ENCODE measurements at regions not wholly inside any gene's neighbourhood (a gene's known extent, or its start where the extent isn't known, plus 50 kb on each side); places are given as distances from the start of the nearest gene placed in this dataset.
"Not testable (repeated sequence)": the region's sequence is repeated elsewhere in the genome, so short reads cannot be mapped to it uniquely, and the experiment has no call there.

DNA sequence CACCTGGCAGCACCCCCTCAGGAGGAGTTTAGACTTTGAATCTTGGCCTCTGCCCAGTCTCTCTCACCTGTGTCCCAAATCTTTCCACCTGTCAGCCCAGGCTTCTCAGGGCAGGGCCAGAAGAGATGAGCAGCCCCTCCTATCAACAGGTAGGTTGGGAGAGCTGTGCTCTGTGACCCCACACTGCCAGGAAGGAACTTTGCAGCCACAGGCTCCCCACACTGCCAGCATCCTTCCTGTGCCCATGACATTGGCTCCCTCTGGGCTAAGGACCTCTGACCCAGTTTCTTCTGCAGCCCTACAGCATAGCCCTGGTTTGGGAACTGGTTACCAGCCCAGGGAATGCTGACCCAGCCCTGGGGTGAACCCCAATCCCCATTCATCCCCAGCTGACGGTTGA is 115.7 kb upstream of the IQSEC1 start:
- H3K9me3 ChIP-seq (ENCODE audit: control insufficient read depth, low read length), result peaks cover 23% of the 10 kb centered on the region
- no peaks in the 10 kb centered on the region for H3K36me3 ChIP-seq (ENCODE audit: control insufficient read depth, insufficient read depth, low read length, severe bottlenecking)
- H3K4me1 ChIP-seq (ENCODE audit: control insufficient read depth, insufficient read depth, low read length), result peaks cover 9% of the 10 kb centered on the region
- H3K4me3 ChIP-seq (ENCODE audit: low read length), result no peak overlapping the region
- H3K9ac ChIP-seq (ENCODE audit: low read length), result no peak overlapping the region
- peaks cover 15% of the 10 kb centered on the region for H3K27me3 ChIP-seq (replicated peaks; ENCODE audit: control insufficient read depth, insufficient read depth, low read length)
- no peak for DNase-seq (ENCODE audit: low read depth)

DNA sequence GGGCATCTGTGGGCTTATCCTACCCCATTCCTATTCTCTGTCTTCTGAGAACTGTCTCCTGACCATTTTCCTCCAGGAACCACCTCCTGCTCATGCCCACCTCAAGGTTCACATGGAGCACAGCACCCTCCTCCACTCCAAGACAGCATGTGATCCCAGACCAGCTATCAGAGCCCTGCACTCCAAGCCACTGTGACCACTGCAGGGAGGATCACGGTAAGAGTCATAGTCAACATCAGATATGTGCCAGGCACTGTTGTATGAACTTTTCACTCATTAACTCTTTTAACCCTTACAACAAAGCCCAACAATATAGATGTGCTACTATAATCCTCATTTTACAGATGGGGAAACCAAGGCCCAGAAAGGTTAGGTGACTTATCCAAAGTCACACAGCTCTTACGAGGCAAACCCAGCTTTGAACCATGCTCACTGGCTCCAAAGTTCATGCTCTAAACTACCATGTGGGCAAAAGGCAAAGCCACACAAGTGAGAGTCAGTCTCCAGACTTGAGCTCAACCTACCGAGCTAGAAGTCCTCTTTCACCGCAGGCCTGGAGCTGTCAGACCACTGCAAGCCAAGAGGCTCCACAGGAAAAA is 115.1 kb upstream of the IQSEC1 start:
- no peak for DNase-seq (ENCODE audit: low read depth)
- Histone ChIP-seq H3K9me3 (ENCODE audit: control insufficient read depth, low read length) (peaks cover 29% of the 10 kb centered on the region), H3K36me3 (ENCODE audit: control insufficient read depth, insufficient read depth, low read length, severe bottlenecking) (no peaks in the 10 kb centered on the region), H3K27me3 (replicated peaks; ENCODE audit: control insufficient read depth, insufficient read depth, low read length) (peaks cover 11% of the 10 kb centered on the region), H3K9ac (ENCODE audit: low read length) (no peak overlapping the region), H3K4me1 (ENCODE audit: control insufficient read depth, insufficient read depth, low read length) (peaks cover 9% of the 10 kb centered on the region), H3K4me3 (ENCODE audit: low read length) (no peak overlapping the region)

DNA sequence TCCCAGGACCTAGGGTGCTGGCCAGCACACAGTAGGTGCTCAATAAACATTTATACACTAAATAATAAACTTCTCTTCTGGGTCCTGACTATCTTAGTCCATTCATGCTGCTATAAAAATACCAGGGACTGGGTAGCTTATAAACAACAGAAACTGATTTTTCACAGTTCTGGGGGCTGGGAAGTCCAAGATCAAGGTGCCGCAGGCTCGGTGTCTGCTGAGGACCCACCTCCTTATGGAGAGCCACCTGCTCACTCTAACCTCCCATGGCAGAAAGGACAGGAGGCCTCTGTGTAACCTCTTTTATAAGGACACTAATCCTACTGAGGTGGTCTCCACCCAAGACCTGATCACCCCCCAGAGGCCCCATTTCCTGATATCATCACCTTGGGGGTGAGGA is 114.4 kb upstream of the IQSEC1 start:
- no peak overlapping the region for H3K4me3 ChIP-seq (ENCODE audit: low read length)
- H3K9ac ChIP-seq (ENCODE audit: low read length), result no peak overlapping the region
- DNase-seq (ENCODE audit: low read depth), result no peak
- peaks cover 29% of the 10 kb centered on the region for H3K9me3 ChIP-seq (ENCODE audit: control insufficient read depth, low read length)
- H3K4me1 ChIP-seq (ENCODE audit: control insufficient read depth, insufficient read depth, low read length), result peaks cover 9% of the 10 kb centered on the region
- H3K36me3 ChIP-seq (ENCODE audit: control insufficient read depth, insufficient read depth, low read length, severe bottlenecking), result no peaks in the 10 kb centered on the region
- peaks cover 8% of the 10 kb centered on the region for H3K27me3 ChIP-seq (replicated peaks; ENCODE audit: control insufficient read depth, insufficient read depth, low read length)

DNA sequence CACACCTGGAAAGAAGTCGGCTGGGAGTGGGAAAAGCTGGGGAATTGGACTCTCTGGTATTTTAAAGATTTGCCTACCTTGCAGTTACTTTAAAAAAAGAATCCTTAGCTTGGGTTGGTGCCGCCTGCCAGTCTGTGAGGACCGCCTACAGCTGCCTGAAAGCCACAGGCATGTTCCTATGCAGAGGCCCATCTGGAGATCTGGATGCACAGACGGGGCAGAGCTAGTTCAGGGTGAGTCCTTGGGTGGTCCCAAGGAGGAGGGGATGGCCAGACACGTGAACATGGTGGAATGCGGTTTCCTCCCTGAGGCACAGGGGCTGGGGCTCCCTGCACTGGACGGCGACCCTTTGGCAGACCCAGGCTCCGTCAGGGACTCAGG is 113.2 kb upstream of the IQSEC1 start:
- DNase-seq (ENCODE audit: low read depth), result peak; percentile 15
- H3K9ac ChIP-seq (ENCODE audit: low read length), result no peak overlapping the region
- peaks cover 8% of the 10 kb centered on the region for H3K27me3 ChIP-seq (replicated peaks; ENCODE audit: control insufficient read depth, insufficient read depth, low read length)
- H3K4me3 ChIP-seq (ENCODE audit: low read length), result no peak overlapping the region
- peaks cover 38% of the 10 kb centered on the region for H3K9me3 ChIP-seq (ENCODE audit: control insufficient read depth, low read length)
- no peaks in the 10 kb centered on the region for H3K36me3 ChIP-seq (ENCODE audit: control insufficient read depth, insufficient read depth, low read length, severe bottlenecking)
- peaks cover 9% of the 10 kb centered on the region for H3K4me1 ChIP-seq (ENCODE audit: control insufficient read depth, insufficient read depth, low read length)

DNA sequence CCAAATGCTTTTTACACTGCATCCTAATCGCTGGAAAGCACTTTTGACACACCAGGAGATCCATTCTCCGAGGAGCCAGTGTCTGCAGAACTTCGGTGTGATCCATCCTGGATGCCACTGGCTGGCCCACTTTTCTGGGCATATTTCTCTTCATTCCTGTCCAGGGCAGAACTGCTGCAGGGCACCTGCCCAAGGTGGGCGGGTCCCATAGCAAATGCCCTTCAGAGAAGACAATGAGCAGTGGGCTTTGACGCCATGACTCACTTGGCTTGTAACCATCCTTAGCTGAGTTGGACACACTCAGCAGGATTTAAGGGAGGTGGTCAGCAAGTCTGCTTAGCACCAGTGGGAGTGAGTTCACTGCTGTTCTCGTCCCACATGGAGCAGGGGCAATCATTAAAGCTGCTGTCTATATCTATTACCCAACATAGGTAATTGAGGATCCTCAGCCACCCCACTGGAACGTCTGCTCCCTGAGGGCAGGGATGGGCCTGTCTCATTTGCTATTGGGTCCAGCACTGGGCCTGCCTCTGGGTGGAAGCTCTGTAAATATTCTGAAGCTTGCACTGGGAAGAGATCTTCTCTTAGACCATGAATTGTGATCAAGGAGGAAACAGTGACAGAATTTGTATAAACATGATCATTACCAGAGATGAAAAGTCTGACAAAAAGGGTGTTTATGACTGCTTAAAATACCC is 112.7 kb upstream of the IQSEC1 start:
- no peak for DNase-seq (ENCODE audit: low read depth)
- H3K4me3 ChIP-seq (ENCODE audit: low read length), result no peak overlapping the region
- peaks cover 38% of the 10 kb centered on the region for H3K9me3 ChIP-seq (ENCODE audit: control insufficient read depth, low read length)
- H3K9ac ChIP-seq (ENCODE audit: low read length), result no peak overlapping the region
- H3K27me3 ChIP-seq (replicated peaks; ENCODE audit: control insufficient read depth, insufficient read depth, low read length), result peaks cover 5% of the 10 kb centered on the region
- H3K4me1 ChIP-seq (ENCODE audit: control insufficient read depth, insufficient read depth, low read length), result peaks cover 9% of the 10 kb centered on the region
- H3K36me3 ChIP-seq (ENCODE audit: control insufficient read depth, insufficient read depth, low read length, severe bottlenecking), result no peaks in the 10 kb centered on the region

DNA sequence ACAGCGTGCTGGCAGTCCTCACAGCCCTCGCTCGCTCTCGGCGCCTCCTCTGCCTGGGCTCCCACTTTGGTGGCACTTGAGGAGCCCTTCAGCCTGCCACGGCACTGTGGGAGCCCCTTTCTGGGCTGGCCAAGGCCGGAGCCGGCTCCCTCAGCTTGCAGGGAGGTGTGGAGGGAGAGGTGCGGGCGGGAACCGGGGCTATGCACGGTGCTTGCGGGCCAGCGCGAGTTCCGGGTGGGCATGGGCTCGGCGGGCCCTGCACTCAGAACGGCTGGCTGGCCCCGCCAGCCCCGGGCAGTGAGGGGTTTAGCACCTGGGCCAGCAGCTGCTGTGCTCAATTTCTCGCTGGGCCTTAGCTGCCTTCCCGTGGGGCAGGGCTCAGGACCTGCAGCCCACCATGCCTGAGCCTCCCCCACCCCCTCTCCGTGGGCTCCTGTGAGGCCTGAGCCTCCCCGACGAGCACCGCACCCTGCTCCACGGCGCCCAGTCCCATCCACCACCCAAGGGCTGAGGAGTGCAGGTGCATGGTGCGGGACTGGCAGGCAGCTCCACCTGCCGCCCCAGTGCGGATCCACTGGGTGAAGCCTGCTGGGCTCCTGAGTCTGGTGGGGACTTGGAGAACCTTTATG is 106.5 kb upstream of the IQSEC1 start:
- not testable (repeated sequence) for DNase-seq (ENCODE audit: low read depth)

DNA sequence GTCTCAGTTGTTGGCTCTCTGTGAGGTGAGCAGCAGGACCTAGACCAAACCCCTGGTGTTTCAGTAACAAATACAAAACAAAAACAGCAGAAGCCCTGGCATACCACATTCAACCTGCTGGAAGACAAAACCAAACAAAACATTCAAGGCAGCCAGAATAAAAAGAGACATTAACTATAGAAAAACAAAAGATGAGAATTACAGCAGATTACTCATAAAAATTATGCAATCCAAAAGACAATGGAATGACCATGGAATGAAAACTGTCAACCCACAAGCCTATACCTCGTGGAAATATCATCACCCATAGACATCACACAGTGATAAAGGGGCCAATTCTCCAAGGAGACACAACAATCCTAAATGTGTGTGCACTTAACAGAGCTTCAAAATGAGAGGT is 106.0 kb upstream of the IQSEC1 start:
- no peak for DNase-seq (ENCODE audit: low read depth)

More for the DNA sequence above, 106.5 kb upstream of the IQSEC1 start:
- not testable (repeated sequence) for H3K36me3 ChIP-seq (ENCODE audit: control insufficient read depth, insufficient read depth, low read length, severe bottlenecking); H3K9ac ChIP-seq (ENCODE audit: low read length); H3K4me3 ChIP-seq (ENCODE audit: low read length); H3K27me3 ChIP-seq (replicated peaks; ENCODE audit: control insufficient read depth, insufficient read depth, low read length); H3K4me1 ChIP-seq (ENCODE audit: control insufficient read depth, insufficient read depth, low read length)
- peaks cover 55% of the 10 kb centered on the region for H3K9me3 ChIP-seq (ENCODE audit: control insufficient read depth, low read length)

DNA sequence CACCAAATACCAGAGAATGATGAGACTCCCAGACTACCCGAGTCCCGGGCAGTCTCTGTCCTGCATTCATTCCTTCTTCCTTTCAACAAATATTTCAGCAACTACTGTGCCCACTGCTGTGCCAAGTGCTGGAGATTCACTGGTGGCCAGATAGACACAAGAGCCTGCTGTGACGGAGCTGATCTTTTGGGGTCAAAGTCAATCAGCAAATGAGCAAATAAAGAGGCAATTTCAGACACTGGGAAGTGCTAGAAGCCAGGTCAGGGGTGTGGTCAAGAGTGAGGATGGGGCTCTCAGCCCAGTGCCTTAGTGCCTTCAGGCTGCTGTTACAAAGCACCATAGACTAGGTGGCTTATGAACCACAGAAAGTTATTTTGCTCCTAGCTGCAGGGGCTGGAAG is 104.9 kb upstream of the IQSEC1 start:
- Histone ChIP-seq H3K36me3 (ENCODE audit: control insufficient read depth, insufficient read depth, low read length, severe bottlenecking) (no peaks in the 10 kb centered on the region), H3K9me3 (ENCODE audit: control insufficient read depth, low read length) (peaks cover 42% of the 10 kb centered on the region), H3K9ac (ENCODE audit: low read length) (no peak overlapping the region), H3K27me3 (replicated peaks; ENCODE audit: control insufficient read depth, insufficient read depth, low read length) (no peaks in the 10 kb centered on the region), H3K4me3 (ENCODE audit: low read length) (no peak overlapping the region), H3K4me1 (ENCODE audit: control insufficient read depth, insufficient read depth, low read length) (no peaks in the 10 kb centered on the region)
- DNase-seq (ENCODE audit: low read depth), result no peak

More for the DNA sequence above, 106.0 kb upstream of the IQSEC1 start:
- no peak overlapping the region for H3K9ac ChIP-seq (ENCODE audit: low read length)
- no peak overlapping the region for H3K4me3 ChIP-seq (ENCODE audit: low read length)
- H3K36me3 ChIP-seq (ENCODE audit: control insufficient read depth, insufficient read depth, low read length, severe bottlenecking), result no peaks in the 10 kb centered on the region
- H3K4me1 ChIP-seq (ENCODE audit: control insufficient read depth, insufficient read depth, low read length), result no peaks in the 10 kb centered on the region
- H3K27me3 ChIP-seq (replicated peaks; ENCODE audit: control insufficient read depth, insufficient read depth, low read length), result no peaks in the 10 kb centered on the region
- peaks cover 50% of the 10 kb centered on the region for H3K9me3 ChIP-seq (ENCODE audit: control insufficient read depth, low read length)

DNA sequence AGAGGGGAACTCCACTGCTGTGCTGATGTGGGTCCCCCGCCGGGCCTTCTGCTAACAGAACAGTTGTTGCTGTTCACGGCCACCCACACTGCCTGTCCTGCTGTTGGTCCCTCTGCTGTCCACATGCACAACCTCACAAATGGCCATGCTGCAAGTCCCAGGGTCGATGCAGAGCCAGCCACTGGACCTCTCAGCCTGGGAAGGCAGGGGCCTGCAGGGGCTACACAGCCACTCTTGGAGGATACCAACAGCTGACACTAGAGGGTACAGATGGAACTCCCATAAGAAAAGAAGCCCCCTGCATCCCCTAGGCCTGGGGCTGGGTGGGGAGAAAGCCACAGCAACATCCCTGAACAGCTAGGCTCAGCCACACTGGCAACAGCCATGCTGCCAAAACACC is 104.4 kb upstream of the IQSEC1 start:
- H3K9me3 ChIP-seq (ENCODE audit: control insufficient read depth, low read length), result peaks cover 42% of the 10 kb centered on the region
- DNase-seq (ENCODE audit: low read depth), result no peak
- no peaks in the 10 kb centered on the region for H3K4me1 ChIP-seq (ENCODE audit: control insufficient read depth, insufficient read depth, low read length)
- no peaks in the 10 kb centered on the region for H3K27me3 ChIP-seq (replicated peaks; ENCODE audit: control insufficient read depth, insufficient read depth, low read length)
- no peak overlapping the region for H3K9ac ChIP-seq (ENCODE audit: low read length)
- H3K4me3 ChIP-seq (ENCODE audit: low read length), result no peak overlapping the region
- no peaks in the 10 kb centered on the region for H3K36me3 ChIP-seq (ENCODE audit: control insufficient read depth, insufficient read depth, low read length, severe bottlenecking)

DNA sequence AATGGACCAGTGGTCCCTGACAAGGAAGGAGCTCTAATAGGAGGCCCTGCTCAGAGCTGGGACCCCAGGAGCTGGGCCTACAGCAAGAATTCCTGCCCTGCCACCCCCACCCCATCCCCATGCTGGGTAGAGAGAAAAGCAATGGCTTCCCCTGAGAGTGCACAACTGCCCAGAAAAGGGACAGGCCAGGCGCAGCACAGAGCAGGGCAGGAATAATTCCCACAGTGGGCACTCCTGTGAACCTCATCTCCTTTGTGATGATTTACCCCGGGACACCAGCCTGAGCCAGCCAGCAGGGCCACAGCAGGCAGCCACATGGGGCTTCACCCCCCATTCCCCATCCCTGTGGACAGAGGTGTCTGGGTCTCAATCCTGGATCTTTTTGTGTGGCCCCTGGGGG is 104.0 kb upstream of the IQSEC1 start:
- Histone ChIP-seq H3K4me1 (ENCODE audit: control insufficient read depth, insufficient read depth, low read length) (no peaks in the 10 kb centered on the region), H3K36me3 (ENCODE audit: control insufficient read depth, insufficient read depth, low read length, severe bottlenecking) (no peaks in the 10 kb centered on the region), H3K4me3 (ENCODE audit: low read length) (no peak overlapping the region), H3K27me3 (replicated peaks; ENCODE audit: control insufficient read depth, insufficient read depth, low read length) (no peaks in the 10 kb centered on the region), H3K9me3 (ENCODE audit: control insufficient read depth, low read length) (peaks cover 39% of the 10 kb centered on the region), H3K9ac (ENCODE audit: low read length) (no peak overlapping the region)
- no peak for DNase-seq (ENCODE audit: low read depth)

DNA sequence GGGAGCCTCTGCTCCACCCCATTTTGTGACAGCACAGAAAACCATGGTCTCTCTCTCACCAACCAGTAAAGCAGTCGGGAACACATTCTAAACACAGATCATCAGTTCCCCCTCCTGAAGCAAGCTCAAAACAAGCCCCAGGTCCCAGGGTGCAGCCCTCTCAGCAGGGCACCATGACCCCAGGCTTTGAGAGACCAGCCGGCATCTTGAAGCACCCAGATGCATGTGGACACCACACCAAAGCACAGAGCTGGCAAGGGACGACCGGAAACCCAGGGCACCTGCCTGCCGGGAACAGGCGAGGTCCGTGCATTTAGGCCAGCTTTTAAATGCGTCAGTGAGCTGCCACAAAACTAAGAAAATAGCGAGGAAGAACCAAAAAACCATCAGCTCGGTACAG is 103.2 kb upstream of the IQSEC1 start:
- Histone ChIP-seq H3K9me3 (ENCODE audit: control insufficient read depth, low read length) (peaks cover 33% of the 10 kb centered on the region), H3K4me1 (ENCODE audit: control insufficient read depth, insufficient read depth, low read length) (no peaks in the 10 kb centered on the region)

More for the DNA sequence above, 103.2 kb upstream of the IQSEC1 start:
- H3K27me3 ChIP-seq (replicated peaks; ENCODE audit: control insufficient read depth, insufficient read depth, low read length), result peaks cover 2% of the 10 kb centered on the region
- H3K36me3 ChIP-seq (ENCODE audit: control insufficient read depth, insufficient read depth, low read length, severe bottlenecking), result no peaks in the 10 kb centered on the region
- no peak for DNase-seq (ENCODE audit: low read depth)
- H3K4me3 ChIP-seq (ENCODE audit: low read length), result no peak overlapping the region
- H3K9ac ChIP-seq (ENCODE audit: low read length), result no peak overlapping the region

Data from adipocyte (in vitro differentiated cells).